B cell (primary cell): ENCODE measurements at regions not wholly inside any gene's neighbourhood (a gene's known extent, or its start where the extent isn't known, plus 50 kb on each side); places are given as distances from the start of the nearest gene placed in this dataset.

Experiments
- ATAC-seq: fragments of 200-7000 bp; cut with Tn5 transposase; one replicate; pipeline ENCODE4 v1.10.0; 2021; ENCODE audit warnings: low read depth, mild to moderate bottlenecking, moderate number of reproducible peaks, moderate library complexity
- CTCF ChIA-PET: fragments of 350-600 bp; sonication (Branson Sonifier 250); formaldehyde crosslinking; loops from one replicate; lab custom pipeline; 2021; ENCODE audit warnings: antibody characterized with exemption, inconsistent platforms; lab: Charles Lee
- POLR2A ChIA-PET: fragments of 350-600 bp; sonication (Branson Sonifier 250); formaldehyde crosslinking; loops from one replicate; lab custom pipeline; 2021; ENCODE audit warnings: antibody characterized with exemption; lab: Charles Lee
- DNase-seq: peaks from one replicate; pipeline ENCODE4 v3.0.0; 2013
- H2AFZ ChIP-seq: 2 replicates; pipeline ENCODE4 v1.6.1; 2012; ENCODE audit warnings: mild to moderate bottlenecking, low read depth, low read length; ENCODE audit not compliant: insufficient read depth, poor library complexity, severe bottlenecking
- H3K27ac ChIP-seq, 2 donors: 1 replicate in 1 of 2; 2 replicates in 1 of 2; pipeline ENCODE4 v1.5.1; 2012 to 2013; ENCODE audit warnings: low read length in 2 of 2, mild to moderate bottlenecking in 2 of 2, moderate library complexity in 1 of 2
- H3K27me3 ChIP-seq, 4 experiments: fragments of 200-600 bp in 1 of 4; sonication (generic) in 1 of 4; replicated peaks in 1 of 4; 1 replicate in 2 of 4; 2 replicates in 2 of 4; pipeline versions ENCODE4 v1.6.1 to v1.7.0; 2013 to 2016; ENCODE audit warnings: low read length in 3 of 4, mild to moderate bottlenecking in 2 of 4, mixed read lengths in 1 of 4, moderate library complexity in 1 of 4; ENCODE audit not compliant: insufficient read depth in 4 of 4, control insufficient read depth in 3 of 4; ENCODE audit errors: control extremely low read depth in 1 of 4
- H3K36me3 ChIP-seq, 2 experiments: replicated peaks in 1 of 2; 1 replicate in 1 of 2; 2 replicates in 1 of 2; pipeline versions ENCODE4 v1.6.1 to v1.7.1; 2013; ENCODE audit warnings: low read length in 1 of 2; ENCODE audit not compliant: insufficient read depth in 2 of 2, control insufficient read depth in 1 of 2; ENCODE audit errors: control extremely low read depth in 1 of 2, extremely low read depth in 1 of 2
- H3K4me1 ChIP-seq, 2 donors: fragments of 200-600 bp in 1 of 2; sonication (generic) in 1 of 2; 1 replicate in 1 of 2; 2 replicates in 1 of 2; pipeline versions ENCODE4 v1.5.1 to v1.6.1; 2013 to 2017; ENCODE audit warnings: low read length in 2 of 2; ENCODE audit not compliant: control insufficient read depth in 2 of 2, insufficient read depth in 2 of 2
- H3K4me2 ChIP-seq: replicated peaks from 2 replicates; pipeline ENCODE3; 2012; ENCODE audit warnings: mild to moderate bottlenecking, low read depth, low read length; ENCODE audit not compliant: poor library complexity, severe bottlenecking
- H3K4me3 ChIP-seq, 5 experiments: fragments of 200-600 bp in 1 of 5; sonication (generic) in 1 of 5; 1 replicate in 3 of 5; 2 replicates in 2 of 5; pipeline versions ENCODE4 v1.5.1 to v1.7.0; 2011 to 2016; ENCODE audit warnings: low read length in 4 of 5, mild to moderate bottlenecking in 4 of 5, low read depth in 2 of 5, control low read depth in 1 of 5, moderate library complexity in 1 of 5; ENCODE audit not compliant: insufficient read depth in 1 of 5; ENCODE audit errors: control extremely low read depth in 1 of 5, extremely low read depth in 1 of 5
- H3K79me2 ChIP-seq: fragments of 200-600 bp; sonication (generic); one replicate; pipeline ENCODE4 v1.6.0; 2016; ENCODE audit warnings: low read length; ENCODE audit not compliant: control insufficient read depth, insufficient read depth
- H3K9ac ChIP-seq: fragments of 200-600 bp; sonication (generic); 2 replicates; pipeline ENCODE4 v1.6.1; 2017; ENCODE audit warnings: mild to moderate bottlenecking, low read length, moderate library complexity
- H3K9me3 ChIP-seq, 3 donors: one replicate each; pipeline versions ENCODE4 v1.6.1 to v1.7.1; 2013; ENCODE audit warnings: low read length in 2 of 3; ENCODE audit not compliant: control insufficient read depth in 2 of 3, insufficient read depth in 1 of 3; ENCODE audit errors: control extremely low read depth in 1 of 3
- H4K20me1 ChIP-seq: 2 replicates; pipeline ENCODE4 v1.6.0; 2012; ENCODE audit warnings: mild to moderate bottlenecking, low read length; ENCODE audit not compliant: insufficient read depth, control insufficient read depth, poor library complexity, severe bottlenecking
- H3K27ac Mint-ChIP-seq: one replicate; pipeline ENCODE4 v1.8.0; 2021; ENCODE audit warnings: mixed read lengths
- H3K27me3 Mint-ChIP-seq: one replicate; pipeline ENCODE4 v1.8.0; 2021; ENCODE audit warnings: mixed read lengths
- H3K4me1 Mint-ChIP-seq: one replicate; pipeline ENCODE4 v1.8.0; 2021; ENCODE audit warnings: mixed read lengths
- H3K4me3 Mint-ChIP-seq: one replicate; pipeline ENCODE4 v1.8.0; 2021; ENCODE audit warnings: mixed read lengths
- H3K9me3 Mint-ChIP-seq: one replicate; pipeline ENCODE4 v1.8.0; 2022; ENCODE audit warnings: mixed read lengths; ENCODE audit not compliant: insufficient read depth
- EZH2 ChIP-seq: IDR thresholded peaks from 2 replicates; pipeline ENCODE4 v1.6.1; 2012; ENCODE audit warnings: borderline replicate concordance, low read depth, mild to moderate bottlenecking, moderate library complexity, low read length; ENCODE audit not compliant: insufficient read depth, poor library complexity, severe bottlenecking
- WGBS: methylation state at CpG from one replicate; pipeline ENCODE4 v1.1.5; 2013; ENCODE audit warnings: missing lambda C conversion rate; ENCODE audit not compliant: insufficient coverage; 5-methylcytosine and 5-hydroxymethylcytosine counted together
- intact Hi-C: fragments of 100-400 bp; cut with micrococcal nuclease; formaldehyde crosslinking; loops from one replicate; pipeline ENCODE4 v1.10.0; 2022
- TF ChIP-seq, protein P1 (sequence below): fragments of 200-600 bp; IDR thresholded peaks from one replicate; pipeline ENCODE4 v1.8.0; 2022; ENCODE audit warnings: antibody characterized with exemption, mild to moderate bottlenecking

DNA sequence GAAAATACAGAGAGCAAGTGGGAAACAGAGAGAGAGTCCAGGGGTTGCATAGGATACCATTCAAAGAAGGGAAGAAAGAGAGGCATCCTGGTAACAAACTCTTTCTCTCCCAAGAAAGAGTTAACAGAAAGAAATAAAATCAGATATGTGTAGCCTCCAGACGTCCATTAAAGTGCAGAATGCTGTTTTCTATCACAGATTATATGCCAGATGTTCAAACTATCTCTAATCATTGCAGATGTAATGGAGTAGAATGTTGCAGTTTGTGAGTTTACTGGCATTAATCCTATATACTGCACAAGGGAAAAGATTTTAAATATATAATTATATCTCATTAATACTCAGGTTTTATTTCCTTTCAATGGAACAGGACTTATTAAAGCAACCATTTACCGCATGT, 369.4 kb downstream of the ZNF536 start:
- Histone ChIP-seq H3K4me2 (no peak overlapping the region), H3K4me1 (no peaks in the 10 kb centered on the region), H3K4me3 (no peak overlapping the region), H3K27ac (no peak overlapping the region), H3K79me2 (no peaks in the 10 kb centered on the region), H3K9me3 (peaks cover 0 to 21% (median 0%) of the 10 kb centered on the region in 3 donors), H3K27me3 (no peaks in the 10 kb centered on the region), H4K20me1 (no peaks in the 10 kb centered on the region), H3K36me3 (no peaks in the 10 kb centered on the region), H2AFZ (no peak overlapping the region), H3K9ac (no peak overlapping the region)
- no peak for DNase-seq
- Mint-ChIP-seq H3K4me1 (no peaks in the 10 kb centered on the region), H3K9me3 (peaks cover 2% of the 10 kb centered on the region), H3K4me3 (no peak overlapping the region), H3K27ac (no peak overlapping the region), H3K27me3 (no peaks in the 10 kb centered on the region)
- ATAC-seq: no peak
- intact Hi-C loops: no loop called here
- POLR2A ChIA-PET: no interaction called here
- WGBS: 100% methylated on average over 1 of the region's 2 CpGs
- TF ChIP-seq, protein P1, sequence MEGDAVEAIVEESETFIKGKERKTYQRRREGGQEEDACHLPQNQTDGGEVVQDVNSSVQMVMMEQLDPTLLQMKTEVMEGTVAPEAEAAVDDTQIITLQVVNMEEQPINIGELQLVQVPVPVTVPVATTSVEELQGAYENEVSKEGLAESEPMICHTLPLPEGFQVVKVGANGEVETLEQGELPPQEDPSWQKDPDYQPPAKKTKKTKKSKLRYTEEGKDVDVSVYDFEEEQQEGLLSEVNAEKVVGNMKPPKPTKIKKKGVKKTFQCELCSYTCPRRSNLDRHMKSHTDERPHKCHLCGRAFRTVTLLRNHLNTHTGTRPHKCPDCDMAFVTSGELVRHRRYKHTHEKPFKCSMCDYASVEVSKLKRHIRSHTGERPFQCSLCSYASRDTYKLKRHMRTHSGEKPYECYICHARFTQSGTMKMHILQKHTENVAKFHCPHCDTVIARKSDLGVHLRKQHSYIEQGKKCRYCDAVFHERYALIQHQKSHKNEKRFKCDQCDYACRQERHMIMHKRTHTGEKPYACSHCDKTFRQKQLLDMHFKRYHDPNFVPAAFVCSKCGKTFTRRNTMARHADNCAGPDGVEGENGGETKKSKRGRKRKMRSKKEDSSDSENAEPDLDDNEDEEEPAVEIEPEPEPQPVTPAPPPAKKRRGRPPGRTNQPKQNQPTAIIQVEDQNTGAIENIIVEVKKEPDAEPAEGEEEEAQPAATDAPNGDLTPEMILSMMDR: no peak
- no peak for TF ChIP-seq EZH2
- CTCF ChIA-PET: no interaction called here

DNA sequence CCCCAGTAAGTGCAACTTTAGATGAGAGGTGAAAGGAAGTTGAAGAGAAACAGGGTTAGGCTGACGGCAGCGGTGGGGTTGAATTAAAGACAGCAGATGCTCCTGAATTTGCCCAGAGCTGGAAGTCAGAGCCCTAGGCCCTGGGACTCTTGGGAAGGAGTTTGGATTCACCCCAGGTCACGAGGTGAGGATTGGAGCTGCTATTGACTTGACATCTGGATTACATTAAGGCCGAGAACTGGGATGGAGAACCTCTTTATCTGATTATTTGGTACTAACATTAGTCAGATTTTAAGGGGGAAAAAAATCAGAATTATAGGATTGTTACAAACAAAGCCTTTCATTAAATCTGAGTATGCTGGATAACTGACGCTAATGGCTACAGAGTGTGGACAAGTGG, 367.2 kb downstream of the ZNF536 start:
- H3K9me3 ChIP-seq: peaks cover 0 to 18% (median 0%) of the 10 kb centered on the region in 3 donors
- no peaks in the 10 kb centered on the region for H4K20me1 ChIP-seq
- TF ChIP-seq EZH2: no peak
- TF ChIP-seq, protein P1: no peak
- ChIA-PET CTCF (no interaction called here), POLR2A (no interaction called here)
- H3K9ac ChIP-seq: no peak overlapping the region
- H3K4me1 Mint-ChIP-seq: no peaks in the 10 kb centered on the region
- no peaks in the 10 kb centered on the region for H3K4me1 ChIP-seq
- no peak overlapping the region for H2AFZ ChIP-seq
- ATAC-seq (no peak), DNase-seq (no peak)
- no peak overlapping the region for H3K4me3 Mint-ChIP-seq
- no peaks in the 10 kb centered on the region for H3K27me3 Mint-ChIP-seq
- no peak overlapping the region for H3K4me2 ChIP-seq
- no peaks in the 10 kb centered on the region for H3K79me2 ChIP-seq
- H3K27ac ChIP-seq: no peak overlapping the region
- intact Hi-C loops: no loop called here
- WGBS: 94% methylated on average over 3 of the region's 5 CpGs
- no peak overlapping the region for H3K27ac Mint-ChIP-seq
- H3K36me3 ChIP-seq: no peaks in the 10 kb centered on the region
- H3K27me3 ChIP-seq: no peaks in the 10 kb centered on the region
- H3K9me3 Mint-ChIP-seq: peaks cover 2% of the 10 kb centered on the region
- H3K4me3 ChIP-seq: no peak overlapping the region
